ENCODE measurements at regions not wholly inside any gene's neighbourhood (a gene's known extent, or its start where the extent isn't known, plus 50 kb on each side); places are given as distances from the start of the nearest gene placed in this dataset.

DNA sequence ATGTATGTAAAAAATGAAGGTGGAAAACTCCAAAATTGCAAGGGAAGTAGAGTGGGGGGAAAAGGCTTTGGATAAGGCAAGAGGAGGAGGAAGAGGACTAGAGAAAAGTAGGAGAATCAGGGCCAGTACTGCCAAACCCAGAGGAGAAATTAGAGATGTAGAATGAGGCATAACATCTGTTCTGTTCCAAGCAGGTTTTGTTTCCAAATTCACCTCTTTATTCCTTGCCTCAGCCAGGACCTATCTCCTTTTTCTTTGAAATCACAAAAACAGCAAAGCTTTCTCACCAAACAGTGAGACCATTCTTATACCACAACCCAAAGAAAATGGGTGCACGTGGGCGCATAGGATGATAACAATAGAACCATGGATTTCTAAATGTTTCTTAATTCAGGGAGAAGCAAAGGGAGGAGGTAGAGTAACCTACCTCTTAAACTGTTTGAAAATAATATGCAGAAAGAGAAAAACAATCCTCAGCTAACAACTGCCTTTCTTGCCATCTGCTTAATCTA, 383.3 kb upstream of the PKN2 start:
- TF ChIP-seq, protein P1, sequence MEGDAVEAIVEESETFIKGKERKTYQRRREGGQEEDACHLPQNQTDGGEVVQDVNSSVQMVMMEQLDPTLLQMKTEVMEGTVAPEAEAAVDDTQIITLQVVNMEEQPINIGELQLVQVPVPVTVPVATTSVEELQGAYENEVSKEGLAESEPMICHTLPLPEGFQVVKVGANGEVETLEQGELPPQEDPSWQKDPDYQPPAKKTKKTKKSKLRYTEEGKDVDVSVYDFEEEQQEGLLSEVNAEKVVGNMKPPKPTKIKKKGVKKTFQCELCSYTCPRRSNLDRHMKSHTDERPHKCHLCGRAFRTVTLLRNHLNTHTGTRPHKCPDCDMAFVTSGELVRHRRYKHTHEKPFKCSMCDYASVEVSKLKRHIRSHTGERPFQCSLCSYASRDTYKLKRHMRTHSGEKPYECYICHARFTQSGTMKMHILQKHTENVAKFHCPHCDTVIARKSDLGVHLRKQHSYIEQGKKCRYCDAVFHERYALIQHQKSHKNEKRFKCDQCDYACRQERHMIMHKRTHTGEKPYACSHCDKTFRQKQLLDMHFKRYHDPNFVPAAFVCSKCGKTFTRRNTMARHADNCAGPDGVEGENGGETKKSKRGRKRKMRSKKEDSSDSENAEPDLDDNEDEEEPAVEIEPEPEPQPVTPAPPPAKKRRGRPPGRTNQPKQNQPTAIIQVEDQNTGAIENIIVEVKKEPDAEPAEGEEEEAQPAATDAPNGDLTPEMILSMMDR (conservative IDR thresholded peaks at IDR 0.05; ENCODE audit: low read length): no peak
- no peak for TF ChIP-seq EZH2phosphoT487 (IDR thresholded peaks at IDR 0.05; ENCODE audit: borderline replicate concordance, low read depth, low read length)

Measured in OCI-LY7 (cell line).